Keratinocyte (primary cell): ENCODE measurements at regions not wholly inside any gene's neighbourhood (a gene's known extent, or its start where the extent isn't known, plus 50 kb on each side); places are given as distances from the start of the nearest gene placed in this dataset.

Source experiments
- CTCF ChIP-seq, 3 experiments: IDR thresholded peaks in 1 of 3; conservative IDR thresholded peaks in 1 of 3; optimal IDR thresholded peaks in 1 of 3; 2 replicates in 2 of 3; 3 replicates in 1 of 3; pipeline versions ENCODE3 to v1.5.1; 2011; ENCODE audit warnings: low read length in 3 of 3, mild to moderate bottlenecking in 3 of 3, moderate library complexity in 2 of 3, control low read depth in 1 of 3, inconsistent platforms in 1 of 3; ENCODE audit not compliant: insufficient read depth in 2 of 3; ENCODE audit errors: extremely low read depth in 1 of 3
- EZH2 ChIP-seq: IDR thresholded peaks from one replicate; pipeline ENCODE4 v1.6.1; 2012; ENCODE audit warnings: inconsistent platforms, mild to moderate bottlenecking, low read length, moderate library complexity

- no peak for TF ChIP-seq EZH2
- no peak for TF ChIP-seq CTCF (optimal IDR thresholded peaks at IDR 0.05 in 1 of 3, IDR thresholded peaks at IDR 0.05 in 1 of 3, conservative IDR thresholded peaks at IDR 0.05 in 1 of 3; ENCODE audit: extremely low read depth in 1 of 3, insufficient read depth in 2 of 3, low read length in 3 of 3)
Measured at GRCh38 chr9:99412606-99413005, 190.5 kb downstream of the SEC61B start.
